GM12865 (cell line): ENCODE measurements at regions not wholly inside any gene's neighbourhood (a gene's known extent, or its start where the extent isn't known, plus 50 kb on each side); places are given as distances from the start of the nearest gene placed in this dataset.
"Not testable (repeated sequence)": the region's sequence is repeated elsewhere in the genome, so short reads cannot be mapped to it uniquely, and the experiment has no call there.

Experiments used
- DNase-seq: peaks from one replicate; pipeline ENCODE4 v3.0.0; 2010; ENCODE audit warnings: low read depth
- H3K4me3 ChIP-seq: 2 replicates; pipeline ENCODE4 v1.5.1; 2011; ENCODE audit warnings: mild to moderate bottlenecking, low read depth, low read length, control low read depth
- TF ChIP-seq, protein P1 (sequence below): IDR thresholded peaks from 2 replicates; pipeline ENCODE4 v1.5.1; 2011; ENCODE audit warnings: low read length, control low read depth, low read depth, inconsistent platforms; ENCODE audit not compliant: insufficient read depth; ENCODE audit errors: missing control alignments

DNA sequence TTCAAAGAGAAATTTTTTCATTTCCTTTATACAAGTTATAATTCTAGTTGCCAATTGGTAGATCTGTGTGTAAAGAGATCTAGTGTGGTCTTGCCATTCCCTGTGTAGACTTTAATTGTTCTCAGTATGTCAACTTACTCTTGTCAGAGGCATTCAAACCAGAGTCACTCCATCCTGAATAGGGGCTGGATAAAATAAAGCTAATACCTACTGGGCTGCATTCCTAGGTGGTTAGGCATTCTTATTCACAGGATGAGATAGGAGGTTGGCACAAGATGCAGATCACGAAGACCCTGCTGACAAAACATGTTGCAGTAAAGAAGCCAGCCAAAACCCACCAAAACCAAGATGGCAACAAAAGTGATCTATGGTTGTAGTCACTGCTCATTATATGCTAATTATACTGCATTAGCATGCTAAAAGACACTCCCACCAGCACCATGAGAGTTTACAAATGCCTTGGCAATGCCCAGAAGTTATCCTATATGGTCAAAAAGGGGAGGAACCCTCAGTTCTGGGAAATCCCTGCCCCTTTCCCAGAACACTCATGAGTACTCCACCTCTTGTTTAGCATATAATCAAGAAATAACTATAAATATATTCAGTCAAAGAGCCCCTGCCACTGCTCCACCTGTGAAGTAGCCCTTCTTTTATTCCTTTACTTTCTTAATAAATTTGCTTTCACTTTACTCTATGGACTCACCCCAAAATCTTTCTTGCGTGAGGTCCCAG is 74.0 kb upstream of the ADAMTS5 start:
- TF ChIP-seq, protein P1, sequence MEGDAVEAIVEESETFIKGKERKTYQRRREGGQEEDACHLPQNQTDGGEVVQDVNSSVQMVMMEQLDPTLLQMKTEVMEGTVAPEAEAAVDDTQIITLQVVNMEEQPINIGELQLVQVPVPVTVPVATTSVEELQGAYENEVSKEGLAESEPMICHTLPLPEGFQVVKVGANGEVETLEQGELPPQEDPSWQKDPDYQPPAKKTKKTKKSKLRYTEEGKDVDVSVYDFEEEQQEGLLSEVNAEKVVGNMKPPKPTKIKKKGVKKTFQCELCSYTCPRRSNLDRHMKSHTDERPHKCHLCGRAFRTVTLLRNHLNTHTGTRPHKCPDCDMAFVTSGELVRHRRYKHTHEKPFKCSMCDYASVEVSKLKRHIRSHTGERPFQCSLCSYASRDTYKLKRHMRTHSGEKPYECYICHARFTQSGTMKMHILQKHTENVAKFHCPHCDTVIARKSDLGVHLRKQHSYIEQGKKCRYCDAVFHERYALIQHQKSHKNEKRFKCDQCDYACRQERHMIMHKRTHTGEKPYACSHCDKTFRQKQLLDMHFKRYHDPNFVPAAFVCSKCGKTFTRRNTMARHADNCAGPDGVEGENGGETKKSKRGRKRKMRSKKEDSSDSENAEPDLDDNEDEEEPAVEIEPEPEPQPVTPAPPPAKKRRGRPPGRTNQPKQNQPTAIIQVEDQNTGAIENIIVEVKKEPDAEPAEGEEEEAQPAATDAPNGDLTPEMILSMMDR = no peak
- H3K4me3 ChIP-seq = no peak overlapping the region
- no peak for DNase-seq

DNA sequence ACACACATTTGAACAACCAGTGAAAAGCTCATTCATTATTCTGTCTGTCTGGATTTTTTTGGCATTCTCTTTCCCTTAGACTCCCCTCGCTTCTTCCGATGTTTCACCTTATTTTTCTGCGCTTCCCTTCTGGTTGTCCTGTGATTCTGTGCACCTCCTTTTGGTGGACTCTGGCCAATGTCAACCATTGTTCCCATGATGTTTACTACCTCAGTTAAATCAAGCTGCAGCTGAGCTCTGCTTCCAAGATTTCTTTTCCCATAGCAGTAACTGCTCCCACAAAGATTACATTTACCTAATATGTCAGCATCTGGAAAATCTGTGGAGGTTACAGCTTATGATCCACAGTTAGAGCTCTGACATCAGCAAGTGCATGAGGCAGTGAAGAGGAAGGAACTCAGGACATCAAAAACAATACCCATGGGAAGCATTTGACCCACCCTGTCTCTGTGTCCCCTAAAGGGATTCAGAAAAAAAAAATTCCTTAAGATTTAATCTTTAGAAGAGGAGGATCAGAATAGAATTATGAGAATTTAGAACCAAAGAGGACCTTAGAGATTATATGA is 69.9 kb upstream of the ADAMTS5 start:
- no peak for DNase-seq
- TF ChIP-seq, protein P1 = no peak
- no peak overlapping the region for H3K4me3 ChIP-seq

DNA sequence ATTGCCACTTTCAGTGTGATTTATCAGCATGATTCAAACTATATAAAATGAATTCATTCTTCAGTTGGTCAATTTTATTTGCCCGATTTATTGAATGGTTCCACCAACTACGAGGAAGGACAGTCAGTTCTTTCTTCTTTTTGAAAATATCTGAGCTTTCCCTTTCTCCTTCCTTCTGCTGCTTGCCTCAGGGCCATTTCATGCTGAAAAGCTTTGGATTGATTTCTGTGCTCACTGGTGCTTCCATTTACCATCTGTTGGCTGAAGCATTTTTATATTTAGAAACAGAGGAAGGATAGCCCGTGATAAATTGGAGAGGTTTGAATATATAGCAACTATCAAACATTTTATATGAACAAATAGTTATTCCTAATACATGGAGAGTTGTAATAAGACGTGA is 68.9 kb upstream of the ADAMTS5 start:
- no peak for DNase-seq
- TF ChIP-seq, protein P1 = no peak
- no peak overlapping the region for H3K4me3 ChIP-seq

DNA sequence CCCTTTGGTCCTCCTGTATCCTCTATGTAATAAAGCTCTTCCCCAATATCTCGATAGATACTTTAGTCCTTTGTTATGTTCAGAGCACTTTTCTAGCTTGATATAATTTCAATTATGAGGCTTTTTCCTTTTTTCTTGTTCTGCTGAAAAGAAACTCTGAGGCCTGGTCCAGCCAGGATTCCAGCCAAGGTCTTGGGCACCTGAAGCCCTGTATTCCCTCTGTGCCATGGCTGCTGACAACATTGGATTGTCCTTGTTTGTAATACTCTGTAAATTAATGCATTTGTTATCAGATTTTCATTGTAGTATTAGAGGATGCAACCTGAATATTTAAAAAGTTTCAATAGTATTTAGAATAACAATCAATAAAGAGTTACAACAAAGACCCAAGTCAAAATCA is 67.9 kb upstream of the ADAMTS5 start:
- DNase-seq = no peak
- no peak overlapping the region for H3K4me3 ChIP-seq
- TF ChIP-seq, protein P1 = no peak

DNA sequence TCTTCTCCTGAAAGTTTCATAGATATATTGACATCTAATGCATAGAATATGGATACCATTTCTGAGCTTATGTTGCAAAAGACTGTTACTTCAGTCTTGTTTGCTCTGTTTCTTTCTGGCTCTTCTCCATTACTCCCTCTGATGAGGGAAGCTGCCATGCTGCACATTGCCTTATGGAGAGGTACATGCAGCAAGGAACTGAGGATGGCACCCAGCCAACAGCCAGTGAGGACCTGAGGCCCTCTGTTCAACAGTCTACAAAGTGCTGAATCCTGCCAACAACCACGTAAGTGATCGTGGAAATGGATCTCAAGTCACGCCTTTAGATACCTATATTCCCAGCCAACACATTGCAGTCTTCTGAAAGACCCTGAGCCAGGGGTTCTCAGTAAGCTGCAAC is 66.6 kb upstream of the ADAMTS5 start:
- TF ChIP-seq, protein P1 = no peak
- no peak overlapping the region for H3K4me3 ChIP-seq
- DNase-seq = no peak

DNA sequence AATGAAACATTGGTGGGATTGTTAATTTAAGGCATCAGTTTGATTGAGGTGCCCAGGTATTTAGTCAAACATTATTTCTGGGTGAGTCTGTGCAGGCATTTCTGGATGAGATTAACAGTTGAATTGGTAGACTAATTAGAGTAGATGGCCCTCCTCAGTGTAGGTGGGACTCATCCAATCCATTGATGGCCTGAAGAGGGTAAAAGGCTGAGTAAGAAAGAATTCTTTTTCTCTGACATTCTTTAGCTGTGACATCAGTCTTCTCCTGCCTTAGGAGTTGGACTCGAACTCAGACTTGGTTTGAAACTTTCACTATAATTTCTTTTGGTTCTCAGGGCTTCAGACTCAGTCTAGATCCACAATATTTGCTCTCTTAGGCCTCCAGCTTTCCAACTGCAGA is 59.6 kb upstream of the ADAMTS5 start:
- H3K4me3 ChIP-seq = no peak overlapping the region
- DNase-seq = no peak
- TF ChIP-seq, protein P1 = no peak

DNA sequence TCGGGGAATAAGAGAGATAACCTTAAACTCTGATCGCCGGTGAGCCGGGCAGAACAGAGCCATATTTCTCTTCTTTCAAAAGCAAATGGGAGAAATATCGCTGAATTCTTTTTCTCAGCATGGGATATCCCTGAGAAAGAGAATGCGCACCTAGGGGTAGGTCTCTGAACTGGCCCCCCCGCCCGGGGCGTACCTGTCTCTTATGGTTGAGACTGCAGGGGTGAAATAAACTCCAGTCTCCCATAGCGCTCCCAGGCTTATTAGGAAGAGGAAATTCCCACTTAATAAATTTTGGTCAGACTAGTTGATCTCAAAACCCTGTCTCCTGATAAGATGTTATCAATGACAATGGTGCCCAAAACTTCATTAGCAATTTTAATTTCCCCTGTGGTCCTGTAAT is 58.8 kb upstream of the ADAMTS5 start:
- H3K4me3 ChIP-seq, DNase-seq: not testable (repeated sequence)
